ENCODE measurements at regions not wholly inside any gene's neighbourhood (a gene's known extent, or its start where the extent isn't known, plus 50 kb on each side); places are given as distances from the start of the nearest gene placed in this dataset.

GRCh38 chr3:75978686-75979085 lies 193.3 kb upstream of the ZNF717 start:
- no peak for TF ChIP-seq CTCF (IDR thresholded peaks at IDR 0.05; ENCODE audit: borderline replicate concordance, control extremely low read depth, extremely low read depth, insufficient read depth, missing control alignments)
- in situ Hi-C loops (cut with MboI; ENCODE audit: low sequenced_read_pairs, unreplicated experiment) = no loop called here
- no peak for DNase-seq (ENCODE audit: low spot score)

DNA sequence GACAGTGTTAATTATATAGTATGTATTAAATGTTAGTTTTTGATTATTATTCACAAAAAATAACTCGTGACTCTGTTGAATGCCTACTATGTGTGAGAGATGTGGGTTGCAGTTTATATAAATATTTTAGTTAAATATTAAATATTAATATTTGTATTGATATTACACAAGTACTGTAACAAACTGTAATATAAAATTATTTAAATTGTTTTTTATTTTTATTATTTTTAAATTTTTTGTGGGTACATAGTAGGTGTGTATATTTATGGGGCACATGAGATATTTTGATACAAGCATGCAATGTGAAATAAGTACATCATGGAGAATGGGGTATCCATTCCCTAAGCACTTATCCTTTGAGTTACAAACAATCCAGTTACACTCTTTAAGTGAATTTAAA lies 196.1 kb upstream of the ZNF717 start:
- no peak for DNase-seq (ENCODE audit: low spot score)
- TF ChIP-seq CTCF (IDR thresholded peaks at IDR 0.05; ENCODE audit: borderline replicate concordance, control extremely low read depth, extremely low read depth, insufficient read depth, missing control alignments) = no peak
- in situ Hi-C loops (cut with MboI; ENCODE audit: low sequenced_read_pairs, unreplicated experiment) = no loop called here

GRCh38 chr3:75982151-75982550 lies 196.8 kb upstream of the ZNF717 start:
- DNase-seq (ENCODE audit: low spot score) = no peak
- no peak for TF ChIP-seq CTCF (IDR thresholded peaks at IDR 0.05; ENCODE audit: borderline replicate concordance, control extremely low read depth, extremely low read depth, insufficient read depth, missing control alignments)
- in situ Hi-C loops (cut with MboI; ENCODE audit: low sequenced_read_pairs, unreplicated experiment) = no loop called here

- DNase-seq (ENCODE audit: low spot score) = no peak
- in situ Hi-C loops (cut with MboI; ENCODE audit: low sequenced_read_pairs, unreplicated experiment) = no loop called here
- TF ChIP-seq CTCF (IDR thresholded peaks at IDR 0.05; ENCODE audit: borderline replicate concordance, control extremely low read depth, extremely low read depth, insufficient read depth, missing control alignments) = no peak
These were observed 197.8 kb upstream of the ZNF717 start for GRCh38 chr3:75983111-75983510.

GRCh38 chr3:75983609-75984290 lies 198.4 kb upstream of the ZNF717 start:
- TF ChIP-seq CTCF (IDR thresholded peaks at IDR 0.05; ENCODE audit: borderline replicate concordance, control extremely low read depth, extremely low read depth, insufficient read depth, missing control alignments) = no peak
- in situ Hi-C loops (cut with MboI; ENCODE audit: low sequenced_read_pairs, unreplicated experiment) = no loop called here
- DNase-seq (ENCODE audit: low spot score) = no peak

GRCh38 chr3:75985432-75985831 lies 200.1 kb upstream of the ZNF717 start:
- DNase-seq (ENCODE audit: low spot score) = no peak
- TF ChIP-seq CTCF (IDR thresholded peaks at IDR 0.05; ENCODE audit: borderline replicate concordance, control extremely low read depth, extremely low read depth, insufficient read depth, missing control alignments) = no peak
- in situ Hi-C loops (cut with MboI; ENCODE audit: low sequenced_read_pairs, unreplicated experiment) = no loop called here

All from GM13976 (cell line).